ENCODE measurements at regions not wholly inside any gene's neighbourhood (a gene's known extent, or its start where the extent isn't known, plus 50 kb on each side); places are given as distances from the start of the nearest gene placed in this dataset.

GRCh38 chr12:39122562-39123204 is 217.3 kb upstream of the CPNE8 start (continued):
- no peak for TF ChIP-seq KDM4A (IDR thresholded peaks at IDR 0.05; ENCODE audit: low read depth, low read length, severe bottlenecking)
